Endothelial cell of umbilical vein (primary cell): ENCODE measurements at regions not wholly inside any gene's neighbourhood (a gene's known extent, or its start where the extent isn't known, plus 50 kb on each side); places are given as distances from the start of the nearest gene placed in this dataset.

Source experiments
- BruUV-seq: library from RNA; stranded (reverse); fragments of 400-500 nt; replicated peaks from 2 replicates; lab custom pipeline; 2021; lab: Mats Ljungman, UMichigan
- CTCF ChIA-PET: fragments of 300-600, 350-600 bp; sonication (Branson Sonifier 250); formaldehyde crosslinking; loops from one replicate; lab custom pipeline; 2021; ENCODE audit warnings: antibody characterized with exemption, inconsistent platforms; lab: Charles Lee
- POLR2A ChIA-PET: fragments of 300-600, 350-600 bp; sonication (Branson Sonifier 250); formaldehyde crosslinking; loops from one replicate; lab custom pipeline; 2021; ENCODE audit warnings: antibody characterized with exemption, inconsistent platforms; lab: Charles Lee
- DNase-seq: peaks from one replicate; pipeline ENCODE4 v3.0.0-alpha.2; 2011; ENCODE audit warnings: low read depth, low spot score
- FAIRE-seq: peaks from 2 replicates; lab custom pipeline; 2011; peaks lifted over from hg19 to GRCh38; lab: Jason Lieb, UNC
- H2AFZ ChIP-seq: 2 replicates; pipeline ENCODE4 v1.6.0; 2012; ENCODE audit warnings: low read depth, low read length, control low read depth, inconsistent platforms
- H3K27ac ChIP-seq: 2 replicates; pipeline ENCODE4 v1.5.1; 2011; ENCODE audit warnings: low read depth, mild to moderate bottlenecking, control low read depth, low read length, moderate library complexity; ENCODE audit not compliant: insufficient read depth
- H3K27me3 ChIP-seq, 2 experiments: 2 replicates each; pipeline versions ENCODE4 v1.6.0 to v1.6.1; 2011; ENCODE audit warnings: low read length in 2 of 2, mixed read lengths in 1 of 2; ENCODE audit not compliant: control insufficient read depth in 2 of 2, insufficient read depth in 2 of 2
- H3K36me3 ChIP-seq, 2 experiments: 2 replicates in 1 of 2; 3 replicates in 1 of 2; pipeline ENCODE4 v1.5.1; 2011; ENCODE audit warnings: low read length in 2 of 2, mild to moderate bottlenecking in 1 of 2, moderate library complexity in 1 of 2; ENCODE audit not compliant: control insufficient read depth in 2 of 2, insufficient read depth in 2 of 2; ENCODE audit errors: extremely low read depth in 1 of 2
- H3K4me1 ChIP-seq: 3 replicates; pipeline ENCODE4 v1.5.1; 2011; ENCODE audit warnings: mild to moderate bottlenecking, low read length; ENCODE audit not compliant: control insufficient read depth, insufficient read depth; ENCODE audit errors: extremely low read depth
- H3K4me2 ChIP-seq: 2 replicates; pipeline ENCODE4 v1.6.1; 2011; ENCODE audit warnings: low read length, control low read depth, mixed read lengths; ENCODE audit not compliant: insufficient read depth
- H3K4me3 ChIP-seq, 3 experiments: fragments of 200-600 bp in 1 of 3; sonication (generic), shearing (Covaris generic) in 1 of 3; replicated peaks in 1 of 3; 2 replicates each; pipeline ENCODE4 v1.5.1; 2011 to 2016; ENCODE audit warnings: control low read depth in 3 of 3, low read length in 3 of 3, mild to moderate bottlenecking in 2 of 3, inconsistent platforms in 1 of 3, low read depth in 1 of 3, moderate library complexity in 1 of 3; ENCODE audit not compliant: insufficient read depth in 1 of 3
- H3K79me2 ChIP-seq: 2 replicates; pipeline ENCODE4 v1.6.0; 2012; ENCODE audit warnings: low read length, inconsistent platforms; ENCODE audit not compliant: control insufficient read depth, insufficient read depth
- H3K9ac ChIP-seq: replicated peaks from 2 replicates; pipeline ENCODE3; 2011; ENCODE audit warnings: low read length, control low read depth; ENCODE audit not compliant: insufficient read depth; ENCODE audit errors: extremely low read depth
- H3K9me1 ChIP-seq: replicated peaks from 3 replicates; pipeline ENCODE4 v1.6.0; 2011; ENCODE audit warnings: mild to moderate bottlenecking, low read length; ENCODE audit not compliant: control insufficient read depth, insufficient read depth; ENCODE audit errors: extremely low read depth
- H3K9me3 ChIP-seq: replicated peaks from 2 replicates; pipeline ENCODE4 v1.5.1; 2012; ENCODE audit warnings: low read length, inconsistent platforms; ENCODE audit not compliant: control insufficient read depth, insufficient read depth
- H4K20me1 ChIP-seq: replicated peaks from 2 replicates; pipeline ENCODE3; 2011; ENCODE audit warnings: mild to moderate bottlenecking, low read length; ENCODE audit not compliant: control insufficient read depth, insufficient read depth; ENCODE audit errors: extremely low read depth
- CTCF ChIP-seq, 2 donors: IDR thresholded peaks; 1 replicate in 1 of 2; 2 replicates in 1 of 2; pipeline ENCODE4 v1.5.1; 2011; ENCODE audit warnings: low read length in 2 of 2, mild to moderate bottlenecking in 2 of 2, moderate library complexity in 2 of 2, control low read depth in 1 of 2, inconsistent platforms in 1 of 2, low read depth in 1 of 2; ENCODE audit not compliant: insufficient read depth in 1 of 2; ENCODE audit errors: extremely low read depth in 1 of 2
- EZH2 ChIP-seq: IDR thresholded peaks from 2 replicates; pipeline ENCODE4 v1.6.1; 2012; ENCODE audit warnings: borderline replicate concordance, low read depth, mild to moderate bottlenecking, moderate library complexity, low read length, inconsistent platforms; ENCODE audit not compliant: severe bottlenecking
- FOS ChIP-seq: IDR thresholded peaks from 2 replicates; pipeline ENCODE4 v1.6.1; 2011; ENCODE audit warnings: mild to moderate bottlenecking, low read length, moderate library complexity, borderline replicate concordance; ENCODE audit not compliant: insufficient read depth
- GATA2 ChIP-seq: IDR thresholded peaks from 2 replicates; pipeline ENCODE4 v1.7.0; 2011; ENCODE audit warnings: low read depth, mild to moderate bottlenecking, moderate library complexity, mixed read lengths, low read length; ENCODE audit not compliant: insufficient read length, insufficient read depth
- JUN ChIP-seq: IDR thresholded peaks from 2 replicates; pipeline ENCODE4 v1.6.1; 2011; ENCODE audit warnings: borderline replicate concordance, low read depth; ENCODE audit not compliant: insufficient read length, insufficient read depth
- MAX ChIP-seq: IDR thresholded peaks from 2 replicates; pipeline ENCODE4 v1.6.1; 2011; ENCODE audit not compliant: insufficient read depth, insufficient read length
- MYC ChIP-seq: IDR thresholded peaks from one replicate; pipeline ENCODE4 v1.6.1; 2011; ENCODE audit warnings: mild to moderate bottlenecking, low read depth, low read length
- POLR2A ChIP-seq: IDR thresholded peaks from 2 replicates; pipeline ENCODE4 v1.6.1; 2012; ENCODE audit warnings: low read depth, mild to moderate bottlenecking, control low read depth, low read length
- POLR2AphosphoS5 ChIP-seq: IDR thresholded peaks from 2 replicates; pipeline ENCODE4 v1.6.1; 2012; ENCODE audit warnings: low read depth, mild to moderate bottlenecking, control low read depth, low read length, moderate library complexity; ENCODE audit not compliant: insufficient read depth
- dilution Hi-C: fragments of 300-500 bp; cut with MboI; formaldehyde crosslinking; loops from one replicate; pipeline ENCODE4 v1.15.0; 2019; ENCODE audit warnings: low sequenced_read_pairs; ENCODE audit not compliant: extremely low pct_ligation_motif_present
- intact Hi-C: fragments of 100-400 bp; cut with micrococcal nuclease; formaldehyde crosslinking; loops from one replicate; pipeline ENCODE4 v1.10.0; 2022

GRCh38 chrX:39367416-39367815 is 566.2 kb downstream of the MID1IP1 start:
- TF ChIP-seq CTCF (IDR thresholded peaks at IDR 0.05; ENCODE audit: extremely low read depth in 1 of 2, insufficient read depth in 1 of 2, low read depth in 1 of 2, low read length in 2 of 2) = no peak
- no peak for TF ChIP-seq MAX
- TF ChIP-seq JUN = no peak
- TF ChIP-seq GATA2 = no peak
- no peak for TF ChIP-seq POLR2A
- no peak for TF ChIP-seq POLR2AphosphoS5
- no peaks in the 10 kb centered on the region for H3K27me3 ChIP-seq
- dilution Hi-C loops = no loop called here
- no peak for DNase-seq
- ChIA-PET CTCF (no interaction called here), POLR2A (no interaction called here)
- H3K9me1 ChIP-seq = no peaks in the 10 kb centered on the region
- no peaks in the 10 kb centered on the region for H3K9me3 ChIP-seq
- no peak for FAIRE-seq
- H2AFZ ChIP-seq = no peak overlapping the region
- no peaks in the 10 kb centered on the region for H3K4me1 ChIP-seq
- no peak overlapping the region for H3K4me2 ChIP-seq
- H3K4me3 ChIP-seq = no peak overlapping the region
- intact Hi-C loops = no loop called here
- H3K9ac ChIP-seq = no peak overlapping the region
- H3K79me2 ChIP-seq = no peaks in the 10 kb centered on the region
- BruUV-seq = no TSS peak
- H4K20me1 ChIP-seq = no peaks in the 10 kb centered on the region
- no peak overlapping the region for H3K27ac ChIP-seq
- H3K36me3 ChIP-seq = no peaks in the 10 kb centered on the region

GRCh38 chrX:39372115-39372514 is 570.9 kb downstream of the MID1IP1 start:
- POLR2A ChIA-PET = no interaction called here
- no peaks in the 10 kb centered on the region for H3K36me3 ChIP-seq
- no peaks in the 10 kb centered on the region for H4K20me1 ChIP-seq
- no peak overlapping the region for H3K4me2 ChIP-seq
- FAIRE-seq (no peak), DNase-seq (no peak)
- no peak overlapping the region for H2AFZ ChIP-seq
- H3K4me3 ChIP-seq = no peak overlapping the region
- no peak overlapping the region for H3K27ac ChIP-seq
- intact Hi-C loops (no loop called here), dilution Hi-C loops (no loop called here)
- CTCF ChIA-PET = no interaction called here
- no TSS peak for BruUV-seq
- H3K79me2 ChIP-seq = no peaks in the 10 kb centered on the region
- H3K9ac ChIP-seq = no peak overlapping the region
- no peaks in the 10 kb centered on the region for H3K9me3 ChIP-seq
- no peaks in the 10 kb centered on the region for H3K4me1 ChIP-seq
- H3K27me3 ChIP-seq = no peaks in the 10 kb centered on the region
- TF ChIP-seq CTCF (IDR thresholded peaks at IDR 0.05; ENCODE audit: extremely low read depth in 1 of 2, insufficient read depth in 1 of 2, low read depth in 1 of 2, low read length in 2 of 2) (no peak), JUN (no peak), MAX (no peak), POLR2A (no peak), EZH2 (no peak), MYC (no peak), FOS (no peak), POLR2AphosphoS5 (no peak), GATA2 (no peak)
- no peaks in the 10 kb centered on the region for H3K9me1 ChIP-seq
